GM21381 (cell line): ENCODE measurements at regions not wholly inside any gene's neighbourhood (a gene's known extent, or its start where the extent isn't known, plus 50 kb on each side); places are given as distances from the start of the nearest gene placed in this dataset.
A peak's percentile ranks its signal among the peaks of the same experiment; 100 is the strongest.
"Not testable (repeated sequence)": the region's sequence is repeated elsewhere in the genome, so short reads cannot be mapped to it uniquely, and the experiment has no call there.

Experiments used
- ATAC-seq: cut with Tn5 transposase; IDR thresholded peaks from one replicate; pipeline ENCODE4 v1.9.1; 2021; ENCODE audit warnings: mild to moderate bottlenecking, moderate library complexity; ENCODE audit not compliant: unreplicated experiment

DNA sequence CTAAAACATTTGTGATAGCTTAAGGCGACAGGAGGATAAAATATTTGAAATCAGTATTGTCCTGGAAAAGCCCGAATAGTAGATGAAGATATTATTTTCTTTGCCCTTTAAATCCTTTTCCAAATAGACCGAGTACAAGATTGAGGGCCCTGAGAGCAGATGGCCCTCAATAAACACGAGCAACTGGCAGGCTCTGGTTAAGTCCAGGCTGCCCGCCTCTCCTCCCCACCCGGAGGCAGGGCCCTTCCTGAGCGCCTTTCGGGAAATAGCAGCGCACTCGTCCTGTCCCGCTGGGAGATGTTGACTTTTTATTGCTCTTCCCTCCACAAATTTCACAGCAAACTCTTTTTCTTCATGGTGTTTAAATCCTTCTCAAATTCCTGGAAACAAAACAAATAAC, 50.8 kb upstream of the MAX start:
- no peak for ATAC-seq

GRCh38 chr14:65156568-65157366, 54.5 kb upstream of the MAX start:
- peak; percentile 45 for ATAC-seq

- peak; percentile 71 for ATAC-seq
Observed at GRCh38 chr14:65159281-65160062, 57.2 kb upstream of the MAX start.

- no peak for ATAC-seq
Observed at GRCh38 chr14:65160091-65160490, 57.8 kb upstream of the MAX start.

GRCh38 chr14:65162031-65162430, 59.7 kb upstream of the MAX start:
- ATAC-seq: no peak

- ATAC-seq: no peak
Observed at GRCh38 chr14:65164068-65164824, 61.9 kb upstream of the MAX start.

DNA sequence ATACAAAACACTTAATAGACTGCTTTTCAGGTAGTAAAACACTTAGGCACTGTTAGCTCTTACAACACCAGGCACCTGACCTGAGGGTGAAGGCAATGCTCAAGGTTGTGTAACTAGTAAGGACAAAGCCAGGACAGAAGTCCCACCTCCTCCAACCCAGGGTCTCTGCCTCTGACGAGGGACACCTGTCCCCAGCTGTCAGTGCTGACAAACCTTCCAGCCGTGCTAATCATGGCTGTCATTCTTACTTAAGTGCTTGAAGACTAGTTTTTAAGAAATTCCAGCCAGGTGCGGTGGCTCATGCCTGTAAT, 62.5 kb upstream of the MAX start:
- no peak for ATAC-seq

GRCh38 chr14:65167072-65167645, 64.8 kb upstream of the MAX start:
- ATAC-seq: no peak

- no peak for ATAC-seq
Observed at GRCh38 chr14:65168840-65169239, 66.5 kb upstream of the MAX start.

GRCh38 chr14:65169351-65169750, 67.0 kb upstream of the MAX start:
- peak; percentile 83 for ATAC-seq

DNA sequence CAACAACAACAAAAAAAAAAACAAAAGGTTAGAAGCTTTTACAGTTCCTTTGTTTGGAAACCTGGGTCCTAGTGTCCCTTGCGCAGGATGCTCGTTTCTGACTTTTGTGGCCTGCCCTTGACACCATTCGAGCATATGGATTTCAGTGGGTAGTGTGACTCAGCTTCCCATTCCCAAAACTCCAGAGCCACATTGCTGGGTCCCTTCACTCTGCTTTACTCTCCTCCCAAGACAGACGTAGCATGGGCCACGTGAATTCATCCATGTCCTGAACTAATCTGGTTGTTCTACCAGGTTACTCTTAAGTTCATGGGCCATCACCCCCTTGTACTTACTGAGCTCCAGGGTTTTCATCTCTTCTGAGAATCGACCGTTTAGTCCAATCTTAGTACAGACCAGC, 68.0 kb upstream of the MAX start:
- no peak for ATAC-seq

DNA sequence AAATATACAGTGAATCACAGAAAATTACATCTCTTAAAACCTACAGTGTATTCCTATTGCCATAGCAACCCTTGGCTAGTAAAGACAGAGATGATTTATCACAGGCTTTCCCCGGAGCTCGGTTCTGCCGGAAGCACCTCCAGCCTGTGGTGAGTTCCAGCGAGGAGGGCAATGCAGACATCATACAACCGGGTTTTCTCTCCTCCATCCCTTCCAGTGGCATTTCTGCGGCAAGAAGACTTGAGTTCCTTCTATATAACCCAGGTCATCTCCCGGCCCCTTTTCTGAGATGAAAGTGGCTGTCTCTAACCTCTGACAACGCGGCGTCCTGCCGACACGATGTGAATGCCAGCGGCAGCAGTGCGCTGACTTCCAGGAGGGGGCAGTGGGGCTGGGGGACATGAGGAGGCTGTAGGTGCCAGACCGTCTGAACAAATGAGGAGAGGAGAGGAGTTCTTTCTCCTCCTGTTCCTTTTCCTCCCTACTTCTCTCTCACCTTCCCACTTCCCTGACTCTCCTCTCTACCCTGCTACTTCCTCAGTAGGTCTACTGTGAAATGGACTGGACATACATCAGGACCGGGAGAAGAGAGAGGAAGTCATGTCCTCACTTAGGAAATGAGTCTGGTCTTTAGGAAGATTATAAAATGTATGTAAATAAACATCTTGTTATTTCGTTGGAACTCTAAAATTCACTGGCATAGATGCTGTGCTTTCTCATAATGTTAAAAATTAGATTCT, 68.6 kb upstream of the MAX start:
- peak; percentile 33 for ATAC-seq

DNA sequence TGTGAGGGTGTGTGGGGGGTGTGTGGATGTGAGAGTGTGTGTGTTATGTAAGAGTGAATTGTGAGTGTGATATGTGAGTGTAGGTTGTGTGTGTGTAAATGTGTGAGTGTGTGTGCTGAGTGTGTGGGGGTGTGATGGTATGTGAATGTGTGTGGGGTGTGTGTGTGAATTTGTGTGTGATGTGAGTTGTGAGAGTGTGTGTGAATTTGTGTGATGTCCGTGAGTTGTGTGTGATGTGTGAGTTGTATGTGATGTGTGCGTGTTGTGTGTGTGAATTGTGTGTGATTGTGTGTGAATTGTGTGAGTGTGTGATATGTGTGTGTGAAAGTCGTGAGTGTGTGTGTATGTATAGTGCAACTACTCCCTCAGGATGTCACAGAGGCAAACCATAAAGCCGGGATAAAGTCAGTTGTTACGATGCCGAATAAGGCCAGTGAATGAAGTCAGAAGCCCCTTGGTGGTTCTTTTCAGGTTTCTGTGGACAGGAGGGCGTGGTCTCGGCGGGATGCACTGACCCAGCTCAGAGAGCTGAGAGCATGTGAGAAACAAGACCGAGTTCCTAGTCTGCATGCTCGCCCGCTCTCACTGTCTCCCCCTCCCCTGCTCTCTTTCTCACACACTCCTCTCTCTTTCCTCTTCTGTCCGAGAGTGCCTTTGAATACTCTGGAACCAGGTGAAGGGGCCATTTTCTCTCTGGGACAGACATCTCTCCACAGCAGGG, 71.8 kb upstream of the MAX start:
- ATAC-seq: no peak

DNA sequence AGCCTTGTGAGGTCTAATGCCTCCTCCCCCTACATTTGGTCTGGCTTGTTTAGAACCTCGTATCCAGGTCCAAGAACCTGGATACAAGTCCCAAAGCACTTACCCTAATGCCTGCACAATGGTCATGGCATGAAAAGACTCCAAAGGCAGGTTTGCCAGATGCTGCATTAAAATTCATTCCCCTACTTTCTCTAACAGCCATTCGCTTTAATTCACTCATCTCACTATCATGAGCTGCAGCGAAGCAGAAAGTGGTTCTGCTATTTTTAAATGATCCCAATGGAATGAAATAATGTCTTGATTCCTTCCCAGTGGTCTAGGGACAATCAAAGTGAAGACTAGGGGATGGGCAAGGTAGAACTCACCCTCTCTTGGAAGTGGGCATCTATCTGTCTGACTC, 72.5 kb upstream of the MAX start:
- ATAC-seq: no peak

DNA sequence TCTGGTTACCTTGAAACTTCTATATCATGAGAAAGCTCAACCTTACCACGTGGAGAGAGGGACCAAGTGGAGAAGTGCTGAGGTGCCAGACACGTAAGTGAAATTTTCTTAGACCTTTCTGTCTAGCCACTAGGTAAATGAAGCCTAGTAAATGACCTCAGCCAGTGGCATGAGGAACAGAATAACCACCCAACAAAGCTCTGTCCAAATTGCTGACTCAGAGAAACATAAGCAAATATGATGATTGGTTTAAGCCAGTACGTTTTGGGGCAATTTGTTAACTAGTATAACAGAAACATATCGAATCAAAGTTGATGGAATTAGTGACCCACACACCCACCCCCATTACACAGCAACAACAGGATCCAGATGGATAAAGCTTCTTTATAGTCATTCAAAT, 75.2 kb upstream of the MAX start:
- ATAC-seq: no peak

- not testable (repeated sequence) for ATAC-seq
Observed at GRCh38 chr14:65179231-65179630, 76.9 kb upstream of the MAX start.

- ATAC-seq: peak; percentile 92
Observed at GRCh38 chr14:65179918-65180724, 77.8 kb upstream of the MAX start.

DNA sequence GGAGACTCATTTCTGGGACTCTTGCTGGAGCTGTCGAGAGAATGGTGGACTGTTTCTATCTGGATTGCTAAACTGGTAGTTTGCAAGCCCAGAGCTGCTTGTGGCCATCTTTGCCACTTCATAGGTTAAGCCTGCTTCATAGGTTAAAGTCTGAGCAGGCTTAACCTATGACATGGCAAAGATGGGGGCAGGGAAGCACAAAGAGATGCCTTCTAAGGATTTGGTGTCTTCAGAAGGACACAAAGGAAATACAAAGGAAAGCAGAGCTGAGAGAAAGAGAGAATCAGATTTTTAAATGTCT, 78.4 kb upstream of the MAX start:
- no peak for ATAC-seq

- ATAC-seq: no peak
Observed at GRCh38 chr14:65184032-65184764, 81.9 kb upstream of the MAX start.
